ENCODE measurements at regions not wholly inside any gene's neighbourhood (a gene's known extent, or its start where the extent isn't known, plus 50 kb on each side); places are given as distances from the start of the nearest gene placed in this dataset.

GRCh38 chr15:93300796-93301195 lies 211.8 kb upstream of the RGMA start:
- no peak overlapping the region for H3K27ac ChIP-seq (ENCODE audit: control insufficient read depth, insufficient read depth)
- RAD21 ChIA-PET (ENCODE audit: unreplicated experiment): no interaction called here
- no peak for TF ChIP-seq NFYA (IDR thresholded peaks at IDR 0.05; ENCODE audit: borderline replicate concordance, low read depth, low read length)
- no peak for TF ChIP-seq SMC3 (IDR thresholded peaks at IDR 0.05; ENCODE audit: borderline replicate concordance, low read length)
- TF ChIP-seq ATF2 (IDR thresholded peaks at IDR 0.05; ENCODE audit: low read length): no peak
- TF ChIP-seq CUX1 (IDR thresholded peaks at IDR 0.05; ENCODE audit: insufficient replicate concordance, low read depth, low read length): no peak
- no peak for TF ChIP-seq NR2C2 (IDR thresholded peaks at IDR 0.05; ENCODE audit: borderline replicate concordance, control insufficient read depth, insufficient read length, low read depth)
- no peak for TF ChIP-seq HCFC1 (IDR thresholded peaks at IDR 0.05; ENCODE audit: low read length)
- no peak for TF ChIP-seq ZNF217 (IDR thresholded peaks at IDR 0.05)
- no TSS peak for BruUV-seq (replicated peaks)
- H3K4me1 ChIP-seq (ENCODE audit: control insufficient read depth, insufficient read depth, low read length): no peaks in the 10 kb centered on the region
- no peak overlapping the region for H2AFZ ChIP-seq (ENCODE audit: control insufficient read depth, low read depth, low read length)
- H3K27me3 ChIP-seq (replicated peaks in 1 of 2; ENCODE audit: control insufficient read depth in 2 of 2, insufficient read depth in 2 of 2, low read length in 1 of 2): no peaks in the 10 kb centered on the region
- CTCF ChIA-PET: no interaction called here
- no peaks in the 10 kb centered on the region for H3K36me3 ChIP-seq (ENCODE audit: control insufficient read depth in 2 of 2, insufficient read depth in 2 of 2, low read length in 1 of 2)
- POLR2A ChIA-PET: interaction anchor here (0.6 kb wide), 1 partner anchor 10 kb away, joined by 3 read pairs; no protein-coding TSS in a partner anchor
- no peak overlapping the region for H3K4me2 ChIP-seq (ENCODE audit: control insufficient read depth, insufficient read depth)
- H3K9me3 ChIP-seq (replicated peaks; ENCODE audit: control insufficient read depth, insufficient read depth, low read length): no peaks in the 10 kb centered on the region
- DNase-seq (ENCODE audit: low read depth, low spot score) (no peak), FAIRE-seq (no peak), ATAC-seq (no peak)
- H4K20me1 ChIP-seq (ENCODE audit: control insufficient read depth, insufficient read depth): no peaks in the 10 kb centered on the region
- SMC1A ChIA-PET (ENCODE audit: uncharacterized antibody, unreplicated experiment): no interaction called here
- 0% methylated on average over 3 of the region's 3 CpGs for WGBS (ENCODE audit: insufficient coverage, insufficient replicate concordance, low lambda C conversion rate, missing lambda C conversion rate)
- H3K9ac ChIP-seq (ENCODE audit: control insufficient read depth, insufficient read depth, low read length): no peak overlapping the region
- H3K79me2 ChIP-seq (ENCODE audit: control insufficient read depth, insufficient read depth, low read length): no peaks in the 10 kb centered on the region
- intact Hi-C loops (cut with micrococcal nuclease; ENCODE audit: unreplicated experiment) (no loop called here), in situ Hi-C loops (cut with MboI) (no loop called here)
- H3K4me3 ChIP-seq: no peak overlapping the region

Data from GM12878 (cell line).